Neural progenitor cell (in vitro differentiated cells): ENCODE measurements at regions not wholly inside any gene's neighbourhood (a gene's known extent, or its start where the extent isn't known, plus 50 kb on each side); places are given as distances from the start of the nearest gene placed in this dataset.

Source experiments
- CTCF ChIP-seq: fragments of 200-600 bp; sonication (generic); IDR thresholded peaks from 2 replicates; pipeline ENCODE4 v1.5.1; 2017; ENCODE audit warnings: antibody characterized with exemption, mild to moderate bottlenecking
- EZH2 ChIP-seq: fragments of 200-600 bp; sonication (generic); IDR thresholded peaks from 2 replicates; pipeline ENCODE4 v1.6.1; 2017; ENCODE audit warnings: antibody characterized with exemption, mild to moderate bottlenecking, moderate library complexity

- TF ChIP-seq CTCF (no peak), EZH2 (no peak)
Observed at GRCh38 chr4:189499696-189500095, 441.0 kb upstream of the FRG1 start.
